ENCODE measurements at regions not wholly inside any gene's neighbourhood (a gene's known extent, or its start where the extent isn't known, plus 50 kb on each side); places are given as distances from the start of the nearest gene placed in this dataset.

- TF ChIP-seq CTCF (conservative IDR thresholded peaks at IDR 0.05) = no peak
- no peak for TF ChIP-seq EZH2 (IDR thresholded peaks at IDR 0.05; ENCODE audit: low read depth)
Observed at GRCh38 chr16:61295311-61295710, 740.9 kb downstream of the CDH8 start.

Measured in PC-9 (cell line).